DND-41 (cell line): ENCODE measurements at regions not wholly inside any gene's neighbourhood (a gene's known extent, or its start where the extent isn't known, plus 50 kb on each side); places are given as distances from the start of the nearest gene placed in this dataset.

Experiments used
- ATAC-seq: fragments of 200-7000 bp; cut with Tn5 transposase; 3 replicates; pipeline ENCODE4 v1.9.1; 2021; ENCODE audit warnings: low read depth; ENCODE audit not compliant: insufficient read depth
- DNase-seq: peaks from one replicate; pipeline ENCODE4 v3.0.0-alpha.2; 2020
- H2AFZ ChIP-seq: 2 replicates; pipeline ENCODE4 v1.6.0; 2012; ENCODE audit warnings: low read depth, low read length
- H3K27ac ChIP-seq: 2 replicates; pipeline ENCODE4 v1.5.1; 2012; ENCODE audit warnings: low read length, inconsistent platforms
- H3K27me3 ChIP-seq: fragments of 200-600 bp; sonication (generic); 2 replicates; pipeline ENCODE4 v1.6.0; 2012; ENCODE audit warnings: low read length, mild to moderate bottlenecking, inconsistent platforms; ENCODE audit not compliant: insufficient read depth, poor library complexity
- H3K36me3 ChIP-seq: 2 replicates; pipeline ENCODE4 v1.5.1; 2012; ENCODE audit warnings: low read length, inconsistent platforms; ENCODE audit not compliant: insufficient read depth
- H3K4me1 ChIP-seq: 2 replicates; pipeline ENCODE4 v1.5.1; 2012; ENCODE audit warnings: mild to moderate bottlenecking, low read length; ENCODE audit not compliant: insufficient read depth
- H3K4me2 ChIP-seq: 2 replicates; pipeline ENCODE4 v1.6.0; 2012; ENCODE audit warnings: mild to moderate bottlenecking, moderate library complexity, low read length, inconsistent platforms; ENCODE audit not compliant: insufficient read depth
- H3K4me3 ChIP-seq, 2 experiments: fragments of 200-600 bp in 1 of 2; shearing (Covaris generic) in 1 of 2; 2 replicates each; pipeline ENCODE4 v1.5.1; 2012 to 2016; ENCODE audit warnings: inconsistent platforms in 2 of 2, low read length in 2 of 2, mild to moderate bottlenecking in 2 of 2, low read depth in 1 of 2, moderate library complexity in 1 of 2
- H3K79me2 ChIP-seq: 2 replicates; pipeline ENCODE4 v1.6.0; 2012; ENCODE audit warnings: low read length, inconsistent platforms; ENCODE audit not compliant: insufficient read depth
- H3K9ac ChIP-seq: 2 replicates; pipeline ENCODE4 v1.6.0; 2012; ENCODE audit warnings: low read depth, mild to moderate bottlenecking, inconsistent platforms, low read length, moderate library complexity
- H3K9me3 ChIP-seq: 2 replicates; pipeline ENCODE4 v1.5.1; 2012; ENCODE audit warnings: low read length, moderate library complexity, mild to moderate bottlenecking, inconsistent platforms; ENCODE audit not compliant: insufficient read depth, severe bottlenecking
- H4K20me1 ChIP-seq: 2 replicates; pipeline ENCODE4 v1.6.0; 2012; ENCODE audit warnings: low read length; ENCODE audit not compliant: insufficient read depth
- CTCF ChIP-seq: IDR thresholded peaks from 2 replicates; pipeline ENCODE4 v1.5.1; 2012; ENCODE audit warnings: borderline replicate concordance, low read length, moderate library complexity, mild to moderate bottlenecking; ENCODE audit not compliant: poor library complexity, severe bottlenecking; ENCODE audit errors: extremely low read depth
- EZH2 ChIP-seq: IDR thresholded peaks from 3 replicates; pipeline ENCODE4 v1.6.1; 2012; ENCODE audit warnings: borderline replicate concordance, low read depth, mild to moderate bottlenecking, moderate library complexity, low read length, inconsistent platforms; ENCODE audit not compliant: severe bottlenecking

- Histone ChIP-seq H2AFZ (no peak overlapping the region), H3K9me3 (no peaks in the 10 kb centered on the region), H3K27ac (no peak overlapping the region), H3K79me2 (no peaks in the 10 kb centered on the region), H3K36me3 (no peaks in the 10 kb centered on the region), H3K27me3 (peaks cover 12% of the 10 kb centered on the region), H3K4me3 (no peak overlapping the region), H3K9ac (no peak overlapping the region), H4K20me1 (no peaks in the 10 kb centered on the region), H3K4me1 (no peaks in the 10 kb centered on the region), H3K4me2 (no peak overlapping the region)
- TF ChIP-seq EZH2, result no peak
- no peak for TF ChIP-seq CTCF
- DNase-seq (no peak), ATAC-seq (no peak)
These were observed 246.8 kb upstream of the KIRREL3 start for GRCh38 chr11:127247261-127247851.

GRCh38 chr11:127242676-127243075 lies 242.1 kb upstream of the KIRREL3 start:
- Histone ChIP-seq H3K27ac (no peak overlapping the region), H4K20me1 (no peaks in the 10 kb centered on the region), H3K4me3 (no peak overlapping the region), H3K36me3 (no peaks in the 10 kb centered on the region), H3K9me3 (no peaks in the 10 kb centered on the region), H3K27me3 (peaks cover 11% of the 10 kb centered on the region), H3K4me1 (no peaks in the 10 kb centered on the region), H3K4me2 (no peak overlapping the region), H3K9ac (no peak overlapping the region), H2AFZ (no peak overlapping the region), H3K79me2 (no peaks in the 10 kb centered on the region)
- TF ChIP-seq EZH2 (no peak), CTCF (no peak)
- no peak for ATAC-seq
- DNase-seq, result no peak

- H3K4me1 ChIP-seq, result no peaks in the 10 kb centered on the region
These were observed 237.8 kb upstream of the KIRREL3 start for GRCh38 chr11:127238321-127238720.

GRCh38 chr11:127236776-127237175 lies 236.2 kb upstream of the KIRREL3 start:
- TF ChIP-seq CTCF (no peak), EZH2 (no peak)
- H3K9ac ChIP-seq, result no peak overlapping the region
- H3K27me3 ChIP-seq, result no peaks in the 10 kb centered on the region
- H3K9me3 ChIP-seq, result no peaks in the 10 kb centered on the region
- H3K79me2 ChIP-seq, result no peaks in the 10 kb centered on the region
- no peak overlapping the region for H3K27ac ChIP-seq
- ATAC-seq, result no peak
- no peaks in the 10 kb centered on the region for H3K36me3 ChIP-seq
- no peak overlapping the region for H3K4me3 ChIP-seq
- no peaks in the 10 kb centered on the region for H4K20me1 ChIP-seq
- no peak for DNase-seq
- no peaks in the 10 kb centered on the region for H3K4me1 ChIP-seq
- H2AFZ ChIP-seq, result no peak overlapping the region
- no peak overlapping the region for H3K4me2 ChIP-seq

More at GRCh38 chr11:127238321-127238720, 237.8 kb upstream of the KIRREL3 start:
- TF ChIP-seq EZH2, result no peak
- Histone ChIP-seq H3K36me3 (no peaks in the 10 kb centered on the region), H3K27me3 (peaks cover 2% of the 10 kb centered on the region), H3K4me2 (no peak overlapping the region), H3K9ac (no peak overlapping the region), H3K9me3 (no peaks in the 10 kb centered on the region), H3K27ac (no peak overlapping the region), H3K4me3 (no peak overlapping the region), H2AFZ (no peak overlapping the region), H3K79me2 (no peaks in the 10 kb centered on the region), H4K20me1 (no peaks in the 10 kb centered on the region)
- ATAC-seq (no peak), DNase-seq (no peak)
